Stimulated activated CD4-positive, alpha-beta T cell treated with anti-CD3 and anti-CD28 coated beads, Interleukin-1b, Interleukin-23, amount 100 ng/mL, for 4 hours (primary cell): ENCODE measurements at regions not wholly inside any gene's neighbourhood (a gene's known extent, or its start where the extent isn't known, plus 50 kb on each side); places are given as distances from the start of the nearest gene placed in this dataset.

ENCODE experiments used
- DNase-seq, 2 donors: peaks; one replicate each; pipeline ENCODE4 v3.0.0-alpha.2; 2020; ENCODE audit warnings: low read depth in 2 of 2

GRCh38 chr2:180367815-180368214 lies 360.7 kb upstream of the CWC22 start:
- DNase-seq, result no peak

- no peak for DNase-seq
These were observed 359.4 kb upstream of the CWC22 start for GRCh38 chr2:180366481-180366880.

- DNase-seq, result no peak
These were observed 357.6 kb upstream of the CWC22 start for GRCh38 chr2:180364719-180365118.

GRCh38 chr2:180360283-180360618 lies 353.2 kb upstream of the CWC22 start:
- no peak for DNase-seq

- no peak for DNase-seq
These were observed 352.6 kb upstream of the CWC22 start for GRCh38 chr2:180359522-180360282.

- no peak for DNase-seq
These were observed 351.4 kb upstream of the CWC22 start for GRCh38 chr2:180358458-180358857.

- no peak for DNase-seq
These were observed 349.6 kb upstream of the CWC22 start for GRCh38 chr2:180356676-180357075.

- DNase-seq, result no peak
These were observed 345.5 kb upstream of the CWC22 start for GRCh38 chr2:180352620-180353019.

GRCh38 chr2:180349809-180350208 lies 342.7 kb upstream of the CWC22 start:
- DNase-seq, result no peak

- no peak for DNase-seq
These were observed 336.6 kb upstream of the CWC22 start for GRCh38 chr2:180343528-180344345.

- no peak for DNase-seq
These were observed 330.0 kb upstream of the CWC22 start for GRCh38 chr2:180337136-180337535.

GRCh38 chr2:180336550-180336949 lies 329.5 kb upstream of the CWC22 start:
- DNase-seq, result no peak

GRCh38 chr2:180334514-180334913 lies 327.4 kb upstream of the CWC22 start:
- DNase-seq, result no peak

- no peak for DNase-seq
These were observed 321.8 kb upstream of the CWC22 start for GRCh38 chr2:180328795-180329422.

GRCh38 chr2:180327185-180327584 lies 320.1 kb upstream of the CWC22 start:
- DNase-seq, result no peak

GRCh38 chr2:180325416-180326120 lies 318.5 kb upstream of the CWC22 start:
- no peak for DNase-seq

- DNase-seq, result no peak
These were observed 317.1 kb upstream of the CWC22 start for GRCh38 chr2:180324182-180324581.

- no peak for DNase-seq
These were observed 315.7 kb upstream of the CWC22 start for GRCh38 chr2:180322781-180323180.

GRCh38 chr2:180319586-180320405 lies 312.7 kb upstream of the CWC22 start:
- no peak for DNase-seq

- no peak for DNase-seq
These were observed 307.0 kb upstream of the CWC22 start for GRCh38 chr2:180314086-180314485.

- no peak for DNase-seq
These were observed 305.4 kb upstream of the CWC22 start for GRCh38 chr2:180312542-180312941.
